ENCODE measurements at regions not wholly inside any gene's neighbourhood (a gene's known extent, or its start where the extent isn't known, plus 50 kb on each side); places are given as distances from the start of the nearest gene placed in this dataset.
A peak's percentile ranks its signal among the peaks of the same experiment; 100 is the strongest.

- Histone ChIP-seq H3T11ph (ENCODE audit: low read length) (no peak overlapping the region), H3K27me3 (ENCODE audit: insufficient read depth, low read length) (no peaks in the 10 kb centered on the region), H4K91ac (ENCODE audit: insufficient read length, low read depth, low read length) (no peak overlapping the region), H3K79me1 (ENCODE audit: insufficient read depth, low read depth, low read length, poor library complexity, severe bottlenecking) (no peaks in the 10 kb centered on the region), H3K23ac (ENCODE audit: insufficient read length, low read depth, low read length) (no peak overlapping the region), H3K4me2 (ENCODE audit: insufficient read depth, insufficient read length, low read length) (no peak overlapping the region), H4K8ac (replicated peaks; ENCODE audit: insufficient read length, low read depth, low read length) (no peak overlapping the region), H3K23me2 (ENCODE audit: insufficient read length, low read depth, low read length, poor library complexity, severe bottlenecking) (no peaks in the 10 kb centered on the region), H2BK120ac (ENCODE audit: low read depth, low read length, poor library complexity, severe bottlenecking) (no peak overlapping the region), H4K20me1 (ENCODE audit: control insufficient read depth, insufficient read depth, insufficient read length) (no peaks in the 10 kb centered on the region), H3K56ac (ENCODE audit: insufficient read length, low read depth, low read length) (no peak overlapping the region), H3K14ac (ENCODE audit: insufficient read depth, low read length) (no peak overlapping the region), H2BK12ac (ENCODE audit: insufficient read length, low read depth, low read length) (no peak overlapping the region), H3K9me3 (ENCODE audit: control insufficient read depth, low read depth, low read length) (no peaks in the 10 kb centered on the region), H3K18ac (ENCODE audit: insufficient read length, low read depth, low read length) (no peak overlapping the region), H3K79me2 (ENCODE audit: insufficient read depth, low read length) (no peaks in the 10 kb centered on the region), H3K27ac (ENCODE audit: insufficient read length, low read depth, low read length) (no peak overlapping the region), H2BK5ac (ENCODE audit: insufficient read length, low read length) (no peak overlapping the region), H2BK15ac (ENCODE audit: low read depth, low read length) (no peak overlapping the region), H2AFZ (ENCODE audit: low read length) (no peak overlapping the region), H3K9ac (ENCODE audit: extremely low read depth, insufficient read length, low read length) (no peak overlapping the region), H4K5ac (ENCODE audit: insufficient read length, low read depth, low read length) (no peak overlapping the region), H2BK20ac (ENCODE audit: low read depth, low read length, poor library complexity, severe bottlenecking) (no peak overlapping the region), H2AK5ac (ENCODE audit: insufficient read length, low read length) (no peak overlapping the region), H3K4me1 (ENCODE audit: insufficient read depth, low read length) (no peaks in the 10 kb centered on the region), H3K4ac (ENCODE audit: low read depth, low read length) (no peak overlapping the region)
- no peak for DNase-seq
- H3K27me3 Mint-ChIP-seq (ENCODE audit: low read depth), result no peaks in the 10 kb centered on the region
- WGBS (ENCODE audit: extremely low coverage, insufficient read length, low lambda C conversion rate), result no CpG with 5 or more reads among the region's 7 CpGs
- H3K36me3 Mint-ChIP-seq (ENCODE audit: insufficient read depth in 1 of 3, low read depth in 3 of 3), result no peaks in the 10 kb centered on the region
- no peak for TF ChIP-seq CTCF (conservative IDR thresholded peaks at IDR 0.05)
- H3K4me3 Mint-ChIP-seq, result no peak overlapping the region
- peak overlapping the region in 1 of 3 experiments; percentile 49; a peak in 1 of 7 replicates for H3K27ac Mint-ChIP-seq
- H3K4me1 Mint-ChIP-seq, result 0 out of 4 replicates have a peak, but pooled peaks cover 0 to 2% of the 10 kb centered on the region in 2 experiments
- no peaks in the 10 kb centered on the region for H3K9me3 Mint-ChIP-seq
Observed at GRCh38 chr5:101915554-101915953, 380.5 kb downstream of the SLCO4C1 start.

Data from H9 (cell line).